ENCODE measurements at regions not wholly inside any gene's neighbourhood (a gene's known extent, or its start where the extent isn't known, plus 50 kb on each side); places are given as distances from the start of the nearest gene placed in this dataset.

DNA sequence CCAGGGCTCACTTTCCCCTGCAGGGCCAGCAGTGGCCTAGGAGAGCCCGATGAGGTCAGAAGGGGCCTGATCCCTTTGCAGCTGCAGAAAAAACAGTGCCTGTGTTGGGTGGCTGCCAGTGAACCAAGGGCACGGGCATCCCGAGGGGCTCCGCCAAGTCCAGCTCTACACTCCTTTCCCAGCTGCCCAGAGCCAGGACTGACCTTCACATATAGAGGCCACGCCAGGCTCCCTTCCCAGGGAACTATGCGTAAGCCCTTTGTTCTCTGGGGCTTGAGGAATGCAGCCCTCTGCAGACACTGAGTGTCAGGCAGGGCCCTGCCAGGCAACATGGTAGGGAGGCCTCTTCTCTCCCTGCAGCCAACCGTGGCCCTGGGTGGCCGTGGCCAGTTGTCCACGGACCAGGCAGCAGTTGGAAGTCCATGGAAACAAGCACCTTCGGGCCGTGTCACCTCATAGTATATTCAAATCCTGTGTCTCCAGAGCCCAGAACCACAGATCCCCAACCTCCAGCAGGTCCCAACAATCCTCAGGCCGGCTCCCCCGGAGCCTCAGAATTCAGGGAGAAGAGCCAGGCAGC lies 194.0 kb downstream of the NPHP4 start:
- H3K27ac ChIP-seq (ENCODE audit: low read depth, low read length): no peak overlapping the region
- POLR2A ChIA-PET: no interaction called here
- no peak overlapping the region for H3K9ac ChIP-seq (ENCODE audit: low read length)
- no peaks in the 10 kb centered on the region for H3K9me2 ChIP-seq (ENCODE audit: insufficient read depth)
- H3K79me2 ChIP-seq (ENCODE audit: insufficient read depth, low read length): no peaks in the 10 kb centered on the region
- H3K4me2 ChIP-seq (ENCODE audit: low read length): no peak overlapping the region
- no peak for TF ChIP-seq EZH2phosphoT487 (IDR thresholded peaks at IDR 0.05; ENCODE audit: borderline replicate concordance)
- no peak for TF ChIP-seq TCF7L2 (IDR thresholded peaks at IDR 0.05; ENCODE audit: borderline replicate concordance, extremely low read depth, insufficient read depth, insufficient read length)
- no peak for TF ChIP-seq YY1 (IDR thresholded peaks at IDR 0.05; ENCODE audit: extremely low read depth, insufficient replicate concordance, low read depth, low read length)
- TF ChIP-seq, protein P1, sequence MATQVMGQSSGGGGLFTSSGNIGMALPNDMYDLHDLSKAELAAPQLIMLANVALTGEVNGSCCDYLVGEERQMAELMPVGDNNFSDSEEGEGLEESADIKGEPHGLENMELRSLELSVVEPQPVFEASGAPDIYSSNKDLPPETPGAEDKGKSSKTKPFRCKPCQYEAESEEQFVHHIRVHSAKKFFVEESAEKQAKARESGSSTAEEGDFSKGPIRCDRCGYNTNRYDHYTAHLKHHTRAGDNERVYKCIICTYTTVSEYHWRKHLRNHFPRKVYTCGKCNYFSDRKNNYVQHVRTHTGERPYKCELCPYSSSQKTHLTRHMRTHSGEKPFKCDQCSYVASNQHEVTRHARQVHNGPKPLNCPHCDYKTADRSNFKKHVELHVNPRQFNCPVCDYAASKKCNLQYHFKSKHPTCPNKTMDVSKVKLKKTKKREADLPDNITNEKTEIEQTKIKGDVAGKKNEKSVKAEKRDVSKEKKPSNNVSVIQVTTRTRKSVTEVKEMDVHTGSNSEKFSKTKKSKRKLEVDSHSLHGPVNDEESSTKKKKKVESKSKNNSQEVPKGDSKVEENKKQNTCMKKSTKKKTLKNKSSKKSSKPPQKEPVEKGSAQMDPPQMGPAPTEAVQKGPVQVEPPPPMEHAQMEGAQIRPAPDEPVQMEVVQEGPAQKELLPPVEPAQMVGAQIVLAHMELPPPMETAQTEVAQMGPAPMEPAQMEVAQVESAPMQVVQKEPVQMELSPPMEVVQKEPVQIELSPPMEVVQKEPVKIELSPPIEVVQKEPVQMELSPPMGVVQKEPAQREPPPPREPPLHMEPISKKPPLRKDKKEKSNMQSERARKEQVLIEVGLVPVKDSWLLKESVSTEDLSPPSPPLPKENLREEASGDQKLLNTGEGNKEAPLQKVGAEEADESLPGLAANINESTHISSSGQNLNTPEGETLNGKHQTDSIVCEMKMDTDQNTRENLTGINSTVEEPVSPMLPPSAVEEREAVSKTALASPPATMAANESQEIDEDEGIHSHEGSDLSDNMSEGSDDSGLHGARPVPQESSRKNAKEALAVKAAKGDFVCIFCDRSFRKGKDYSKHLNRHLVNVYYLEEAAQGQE (IDR thresholded peaks at IDR 0.05; ENCODE audit: low read depth): no peak
- TF ChIP-seq ZFX (IDR thresholded peaks at IDR 0.05): no peak
- TF ChIP-seq POLR2A (IDR thresholded peaks at IDR 0.05; ENCODE audit: borderline replicate concordance, extremely low read depth, insufficient read depth, insufficient read length): no peak
- no peak for TF ChIP-seq CTCF (IDR thresholded peaks at IDR 0.05 in 2 of 3, conservative IDR thresholded peaks at IDR 0.05 in 1 of 3; ENCODE audit: borderline replicate concordance in 1 of 3, insufficient read depth in 1 of 3, low read depth in 2 of 3, low read length in 2 of 3)
- no peak for TF ChIP-seq ZBTB33 (IDR thresholded peaks at IDR 0.05; ENCODE audit: extremely low read depth, insufficient replicate concordance, low read length)
- no peak for TF ChIP-seq RAD21 (IDR thresholded peaks at IDR 0.05; ENCODE audit: low read depth)
- no peak for TF ChIP-seq EZH2 (IDR thresholded peaks at IDR 0.05)
- no peak for TF ChIP-seq EGR1 (IDR thresholded peaks at IDR 0.05; ENCODE audit: low read depth)
- no peak for TF ChIP-seq POLR2AphosphoS5 (IDR thresholded peaks at IDR 0.05; ENCODE audit: low read depth, low read length)
- H3K27me3 ChIP-seq (ENCODE audit: insufficient read depth, low read length): peaks cover 28% of the 10 kb centered on the region
- CTCF ChIA-PET: no interaction called here
- H4K20me1 ChIP-seq (ENCODE audit: insufficient read depth): no peaks in the 10 kb centered on the region
- intact Hi-C loops (cut with micrococcal nuclease): no loop called here
- H3K4me3 ChIP-seq (replicated peaks in 1 of 2; ENCODE audit: low read depth in 1 of 2, low read length in 2 of 2): no peak overlapping the region
- ATAC-seq (no peak), DNase-seq (ENCODE audit: low read depth, low spot score) (no peak)
- no TSS peak for BruUV-seq (replicated peaks)
- no peak overlapping the region for H2AFZ ChIP-seq (ENCODE audit: low read depth, low read length, poor library complexity, severe bottlenecking)
- RAD21 ChIA-PET (ENCODE audit: low non-redundant PET in 1 of 2, low total read pairs in 2 of 2, uncharacterized antibody in 2 of 2, unreplicated experiment in 2 of 2): no interaction called here
- H3K4me1 ChIP-seq (ENCODE audit: control insufficient read depth in 1 of 2, insufficient read depth in 2 of 2, low read length in 2 of 2): no peaks in the 10 kb centered on the region
- no peaks in the 10 kb centered on the region for H3K9me3 ChIP-seq (ENCODE audit: control insufficient read depth in 1 of 2, insufficient read depth in 1 of 2, low read depth in 1 of 2, low read length in 2 of 2)
- no peaks in the 10 kb centered on the region for H3K36me3 ChIP-seq (ENCODE audit: control insufficient read depth in 1 of 2, insufficient read depth in 2 of 2, low read length in 2 of 2)

All from HCT116 (cell line).